ENCODE measurements at regions not wholly inside any gene's neighbourhood (a gene's known extent, or its start where the extent isn't known, plus 50 kb on each side); places are given as distances from the start of the nearest gene placed in this dataset.
A peak's percentile ranks its signal among the peaks of the same experiment; 100 is the strongest.

DNA sequence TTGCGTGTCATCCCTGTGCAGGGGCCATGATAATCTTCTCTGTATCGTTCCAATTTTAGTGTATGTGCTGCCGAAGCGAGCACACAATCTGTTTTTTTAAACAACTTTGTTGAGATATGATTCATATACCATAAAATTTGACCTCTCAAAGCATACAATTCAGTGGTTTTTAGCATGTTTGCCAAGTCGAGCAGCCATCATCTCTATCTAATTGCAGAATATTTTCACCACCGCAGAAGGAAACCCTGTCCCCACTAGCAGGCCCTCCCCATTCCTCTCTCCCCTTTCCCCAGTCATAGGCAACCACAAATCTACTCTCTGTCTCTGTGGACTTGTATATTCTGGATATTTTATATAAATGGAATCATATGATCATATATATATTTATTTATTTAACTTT is 78.7 kb upstream of the TINAGL1 start:
- CTCF ChIA-PET: no interaction called here
- TF ChIP-seq, protein P1, sequence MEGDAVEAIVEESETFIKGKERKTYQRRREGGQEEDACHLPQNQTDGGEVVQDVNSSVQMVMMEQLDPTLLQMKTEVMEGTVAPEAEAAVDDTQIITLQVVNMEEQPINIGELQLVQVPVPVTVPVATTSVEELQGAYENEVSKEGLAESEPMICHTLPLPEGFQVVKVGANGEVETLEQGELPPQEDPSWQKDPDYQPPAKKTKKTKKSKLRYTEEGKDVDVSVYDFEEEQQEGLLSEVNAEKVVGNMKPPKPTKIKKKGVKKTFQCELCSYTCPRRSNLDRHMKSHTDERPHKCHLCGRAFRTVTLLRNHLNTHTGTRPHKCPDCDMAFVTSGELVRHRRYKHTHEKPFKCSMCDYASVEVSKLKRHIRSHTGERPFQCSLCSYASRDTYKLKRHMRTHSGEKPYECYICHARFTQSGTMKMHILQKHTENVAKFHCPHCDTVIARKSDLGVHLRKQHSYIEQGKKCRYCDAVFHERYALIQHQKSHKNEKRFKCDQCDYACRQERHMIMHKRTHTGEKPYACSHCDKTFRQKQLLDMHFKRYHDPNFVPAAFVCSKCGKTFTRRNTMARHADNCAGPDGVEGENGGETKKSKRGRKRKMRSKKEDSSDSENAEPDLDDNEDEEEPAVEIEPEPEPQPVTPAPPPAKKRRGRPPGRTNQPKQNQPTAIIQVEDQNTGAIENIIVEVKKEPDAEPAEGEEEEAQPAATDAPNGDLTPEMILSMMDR (IDR thresholded peaks at IDR 0.05; ENCODE audit: low read depth, low read length): no peak
- Histone ChIP-seq H3K4me3 (ENCODE audit: low read depth, low read length) (no peak overlapping the region), H3K9me3 (ENCODE audit: control insufficient read depth, insufficient read depth, low read length) (no peaks in the 10 kb centered on the region), H3K27me3 (ENCODE audit: control insufficient read depth, insufficient read depth, low read length) (peaks cover 12% of the 10 kb centered on the region), H3K27ac (ENCODE audit: low read depth, low read length) (no peak overlapping the region)
- POLR2A ChIA-PET: no interaction called here
- DNase-seq (ENCODE audit: low read depth, low spot score): peak; percentile 18

DNA sequence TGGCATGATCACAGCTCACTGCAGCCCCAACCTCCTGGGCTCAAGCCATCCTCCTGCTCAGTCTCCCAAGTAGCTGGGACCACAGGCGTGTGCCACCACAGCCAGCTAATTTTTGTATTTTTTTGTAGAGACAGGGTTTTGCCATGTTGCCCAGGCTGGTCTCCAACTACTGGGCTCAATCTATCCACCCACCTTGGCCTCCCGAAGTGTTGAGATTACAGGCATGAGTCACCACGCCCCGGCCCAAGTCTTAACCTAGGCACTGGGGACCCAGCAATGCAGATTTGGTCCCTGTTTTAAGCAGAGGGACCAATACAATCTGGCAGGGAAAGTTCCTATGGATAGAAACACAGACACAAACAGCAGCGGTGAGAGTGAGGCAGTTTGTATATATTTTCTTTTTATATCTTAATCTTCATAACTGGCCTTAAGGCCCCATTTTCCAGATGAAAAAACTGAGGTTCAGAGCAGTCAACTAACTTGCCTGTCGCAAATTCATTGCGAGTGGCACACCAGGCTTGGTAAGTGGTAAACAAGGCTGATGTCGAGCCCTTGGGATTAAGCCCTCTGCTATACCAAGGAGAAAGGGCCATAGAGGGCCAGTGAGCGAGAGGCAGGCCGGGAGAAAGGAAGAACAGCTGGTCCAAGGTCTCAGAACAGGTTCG is 77.8 kb upstream of the TINAGL1 start:
- Histone ChIP-seq H3K9me3 (ENCODE audit: control insufficient read depth, insufficient read depth, low read length) (no peaks in the 10 kb centered on the region), H3K4me3 (ENCODE audit: low read depth, low read length) (no peak overlapping the region), H3K27me3 (ENCODE audit: control insufficient read depth, insufficient read depth, low read length) (peaks cover 18% of the 10 kb centered on the region), H3K27ac (ENCODE audit: low read depth, low read length) (no peak overlapping the region)
- CTCF ChIA-PET: interaction anchor here (1.7 kb wide), 1 partner anchor 51 kb away, joined by 3 read pairs; no protein-coding TSS in a partner anchor
- TF ChIP-seq, protein P1 (IDR thresholded peaks at IDR 0.05; ENCODE audit: low read depth, low read length): no peak
- DNase-seq (ENCODE audit: low read depth, low spot score): no peak
- POLR2A ChIA-PET: no interaction called here

DNA sequence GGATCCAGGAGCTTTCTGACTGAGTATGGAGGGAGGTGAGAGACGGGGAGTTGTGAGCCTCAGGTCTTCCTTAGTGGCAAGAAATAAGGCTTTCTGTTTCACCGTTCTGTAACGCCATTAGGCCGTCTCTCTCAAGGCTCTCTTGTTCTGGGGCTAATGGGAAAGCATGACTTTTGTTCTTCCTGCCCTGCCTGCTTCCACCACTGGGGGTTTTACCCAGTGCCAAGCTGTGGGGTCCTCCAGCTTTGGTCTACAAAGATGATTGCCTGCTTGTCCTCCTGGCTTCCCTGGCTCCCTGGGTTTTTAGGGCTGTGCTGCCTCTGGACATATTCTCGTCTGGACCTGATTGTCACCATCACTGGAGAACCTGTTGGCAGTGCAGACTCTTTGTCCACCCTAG is 74.8 kb upstream of the TINAGL1 start:
- POLR2A ChIA-PET: no interaction called here
- H3K27me3 ChIP-seq (ENCODE audit: control insufficient read depth, insufficient read depth, low read length): peaks cover 25% of the 10 kb centered on the region

DNA sequence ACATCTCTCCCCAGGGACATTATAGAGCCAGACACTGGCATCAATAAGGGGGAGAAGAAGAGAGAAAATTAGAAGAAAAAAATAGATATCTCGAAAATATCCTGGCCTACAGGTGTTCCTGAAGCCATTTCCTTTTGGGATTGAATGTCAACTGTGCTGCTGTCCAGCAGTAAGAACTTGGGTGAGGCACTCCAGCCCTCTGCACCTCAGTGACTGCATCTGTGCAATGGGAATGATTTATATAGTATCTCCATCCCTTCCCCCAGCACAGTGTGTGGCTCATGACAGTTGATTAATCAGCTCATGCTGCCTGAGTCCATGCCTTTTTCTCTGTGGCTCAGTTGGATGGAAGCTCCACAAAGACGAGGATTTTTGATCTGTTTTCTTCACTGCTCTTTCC is 74.1 kb upstream of the TINAGL1 start:
- TF ChIP-seq, protein P1 (IDR thresholded peaks at IDR 0.05; ENCODE audit: low read depth, low read length): no peak
- Histone ChIP-seq H3K27ac (ENCODE audit: low read depth, low read length) (no peak overlapping the region), H3K4me3 (ENCODE audit: low read depth, low read length) (no peak overlapping the region), H3K9me3 (ENCODE audit: control insufficient read depth, insufficient read depth, low read length) (no peaks in the 10 kb centered on the region; the same call in 1 of the 2 replicates), H3K27me3 (ENCODE audit: control insufficient read depth, insufficient read depth, low read length) (peaks cover 28% of the 10 kb centered on the region)
- ChIA-PET CTCF (interaction anchor here (0.9 kb wide), 1 partner anchor 91 kb away, joined by 3 read pairs; no protein-coding TSS in a partner anchor), POLR2A (no interaction called here)
- no peak for DNase-seq (ENCODE audit: low read depth, low spot score)

More for the DNA sequence above, 74.8 kb upstream of the TINAGL1 start:
- DNase-seq (ENCODE audit: low read depth, low spot score): no peak
- Histone ChIP-seq H3K27ac (ENCODE audit: low read depth, low read length) (no peak overlapping the region), H3K9me3 (ENCODE audit: control insufficient read depth, insufficient read depth, low read length) (no peaks in the 10 kb centered on the region; the same call in 1 of the 2 replicates), H3K4me3 (ENCODE audit: low read depth, low read length) (no peak overlapping the region)
- TF ChIP-seq, protein P1 (IDR thresholded peaks at IDR 0.05; ENCODE audit: low read depth, low read length): peak; percentile 22; the same call in 1 of the 2 replicates
- CTCF ChIA-PET: no interaction called here

DNA sequence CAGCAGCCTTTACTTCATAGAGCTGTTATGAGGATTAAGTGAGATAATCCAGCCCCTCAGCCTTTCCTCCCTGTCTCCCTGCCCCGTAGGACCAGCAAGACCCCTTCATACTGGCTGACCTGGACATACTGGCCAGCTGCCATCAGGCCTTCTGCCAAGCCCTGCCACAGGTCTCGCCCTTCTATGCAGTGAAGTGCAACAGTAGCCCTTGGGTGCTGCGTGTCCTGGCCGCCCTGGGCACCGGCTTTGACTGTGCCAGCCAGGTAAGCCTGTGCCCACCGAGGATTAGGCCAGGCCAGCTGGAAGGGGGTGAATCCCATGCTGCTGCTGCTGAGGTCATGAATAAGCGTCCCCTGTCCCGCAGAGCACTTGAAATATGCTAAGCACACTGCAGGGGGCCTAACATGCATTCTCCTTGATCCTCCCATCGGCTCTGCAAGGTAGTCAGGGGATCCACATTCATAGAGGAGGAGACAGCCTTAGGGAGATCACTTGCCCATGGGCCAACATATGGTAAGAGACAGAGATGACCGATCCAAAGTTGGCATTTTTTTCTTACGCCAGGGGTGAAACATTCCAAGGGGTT is 73.3 kb upstream of the TINAGL1 start:
- TF ChIP-seq, protein P1 (IDR thresholded peaks at IDR 0.05; ENCODE audit: low read depth, low read length): no peak
- Histone ChIP-seq H3K4me3 (ENCODE audit: low read depth, low read length) (no peak overlapping the region), H3K9me3 (ENCODE audit: control insufficient read depth, insufficient read depth, low read length) (no peaks in the 10 kb centered on the region; the same call in 1 of the 2 replicates), H3K27me3 (ENCODE audit: control insufficient read depth, insufficient read depth, low read length) (peaks cover 35% of the 10 kb centered on the region), H3K27ac (ENCODE audit: low read depth, low read length) (no peak overlapping the region)
- POLR2A ChIA-PET: no interaction called here
- CTCF ChIA-PET: interaction anchor here (0.9 kb wide), 1 partner anchor 90 kb away, joined by 3 read pairs; no protein-coding TSS in a partner anchor
- DNase-seq (ENCODE audit: low read depth, low spot score): no peak

All from AG04450 (cell line).